HG03066 (cell line): ENCODE measurements at regions not wholly inside any gene's neighbourhood (a gene's known extent, or its start where the extent isn't known, plus 50 kb on each side); places are given as distances from the start of the nearest gene placed in this dataset.
A peak's percentile ranks its signal among the peaks of the same experiment; 100 is the strongest.

Source experiments
- ATAC-seq: cut with Tn5 transposase; IDR thresholded peaks from one replicate; pipeline ENCODE4 v1.9.1; 2021; ENCODE audit warnings: low read depth; ENCODE audit not compliant: unreplicated experiment

DNA sequence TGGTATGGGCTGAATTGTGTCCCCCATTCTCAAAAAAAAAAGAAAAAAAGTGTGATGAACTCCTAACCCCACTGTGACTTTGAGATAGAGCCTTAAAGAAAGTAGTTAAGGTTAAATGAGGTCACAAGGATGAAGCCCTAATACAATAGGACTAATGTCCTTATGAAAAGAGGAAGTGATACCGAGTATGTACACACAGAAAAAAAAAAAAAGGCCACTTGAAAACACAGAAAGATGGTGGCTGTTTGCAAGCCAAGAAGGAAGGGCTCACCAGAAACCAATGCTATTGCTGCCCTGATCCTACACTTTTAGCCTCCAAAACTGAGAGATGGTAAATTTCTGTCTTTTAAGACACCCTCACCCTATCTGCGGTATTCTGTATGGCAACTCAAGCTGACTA, 955.6 kb downstream of the PCDH17 start:
- ATAC-seq = peak; percentile 96

DNA sequence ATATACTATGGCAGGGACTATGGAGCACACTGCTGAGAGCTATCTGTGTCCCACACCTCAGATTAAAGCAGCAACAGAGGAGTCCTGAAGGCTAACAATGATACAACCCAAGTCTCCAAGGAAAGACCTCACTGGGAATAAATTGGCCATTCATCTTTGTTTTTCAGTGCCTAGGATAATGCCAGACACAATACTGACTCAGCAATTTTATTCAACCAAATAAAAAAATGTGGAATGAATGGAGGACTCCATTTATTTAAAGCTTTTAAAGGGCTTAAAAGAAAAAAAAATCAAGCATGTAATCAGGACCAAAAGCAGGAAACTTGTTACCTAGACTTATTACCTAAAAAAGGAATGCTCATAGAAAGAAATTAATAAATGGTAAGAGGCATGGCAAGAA, 960.5 kb downstream of the PCDH17 start:
- ATAC-seq = no peak

DNA sequence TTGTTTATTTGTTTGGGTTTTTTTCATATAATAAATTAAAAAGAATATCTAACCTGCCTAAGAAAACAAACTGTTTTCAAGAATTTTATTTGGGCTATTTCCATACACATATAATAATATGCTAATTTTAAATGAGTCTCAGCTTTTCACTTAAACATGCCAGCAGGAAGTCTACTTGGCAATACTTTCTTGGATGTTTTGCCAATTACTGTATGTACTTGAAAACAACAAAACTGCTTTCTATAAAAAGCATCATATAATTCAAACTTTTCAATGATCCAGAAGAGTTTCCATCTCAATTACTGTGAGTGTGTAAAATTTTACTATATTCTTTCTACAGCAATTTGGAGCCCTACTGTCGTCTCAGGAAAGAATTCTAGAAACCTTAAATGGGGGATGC, 961.2 kb downstream of the PCDH17 start:
- ATAC-seq = no peak

DNA sequence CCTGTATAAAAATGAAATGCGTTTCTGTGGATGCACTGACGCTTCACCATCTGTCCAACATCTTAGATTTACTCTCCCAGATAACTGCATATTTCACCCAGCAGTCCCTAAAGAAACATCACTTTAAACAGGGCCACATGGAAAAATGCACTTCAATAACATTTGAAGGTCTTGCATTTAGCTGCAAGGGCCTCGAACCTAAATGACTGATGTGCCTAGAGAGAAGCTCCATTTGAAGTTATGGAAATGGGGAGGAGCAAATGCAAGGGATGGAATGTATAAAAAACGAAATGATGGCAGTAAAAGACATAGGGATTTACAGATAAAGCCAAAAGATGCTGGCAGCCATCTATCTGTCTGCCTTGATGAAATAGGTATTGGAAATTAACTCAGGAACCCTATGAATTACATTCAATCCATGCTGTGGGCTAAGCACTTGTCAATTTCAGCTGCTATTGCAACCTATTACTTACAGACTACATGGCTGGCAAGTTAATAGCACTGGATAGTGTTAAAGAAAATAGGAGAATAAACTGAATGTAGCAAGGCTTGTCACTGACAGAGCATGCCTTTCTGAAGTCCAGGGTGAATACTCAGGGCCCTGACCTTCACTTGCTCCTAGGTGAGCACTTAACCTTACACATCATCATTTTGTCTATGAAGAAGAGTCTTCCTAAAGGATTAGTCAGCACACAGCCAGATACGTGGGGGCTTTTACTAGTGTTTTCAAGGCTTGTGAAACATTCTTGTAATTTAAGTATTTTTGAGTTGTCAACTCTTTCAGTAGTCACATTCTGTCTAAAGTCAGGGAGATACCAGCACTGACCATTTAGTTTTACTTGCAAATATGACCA, 963.4 kb downstream of the PCDH17 start:
- no peak for ATAC-seq

DNA sequence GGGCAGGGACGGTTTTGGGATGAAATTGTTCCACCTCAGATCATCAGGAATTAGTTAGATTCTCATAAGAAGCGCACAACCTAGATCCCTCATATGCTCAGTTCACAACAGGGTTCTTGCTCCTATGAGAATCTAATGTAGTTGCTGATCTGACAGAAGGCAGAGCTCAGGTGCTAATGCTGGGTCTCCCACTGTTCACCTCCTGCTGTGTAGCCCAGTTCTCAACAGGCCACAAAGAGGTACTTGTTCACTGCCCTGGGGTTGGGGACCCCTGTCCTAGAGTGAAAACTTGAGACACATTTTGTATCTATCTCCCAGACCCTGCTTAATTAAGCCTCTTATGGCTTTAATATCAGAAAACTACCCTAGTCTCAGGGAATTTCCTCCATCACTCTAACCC, 966.0 kb downstream of the PCDH17 start:
- ATAC-seq = no peak

DNA sequence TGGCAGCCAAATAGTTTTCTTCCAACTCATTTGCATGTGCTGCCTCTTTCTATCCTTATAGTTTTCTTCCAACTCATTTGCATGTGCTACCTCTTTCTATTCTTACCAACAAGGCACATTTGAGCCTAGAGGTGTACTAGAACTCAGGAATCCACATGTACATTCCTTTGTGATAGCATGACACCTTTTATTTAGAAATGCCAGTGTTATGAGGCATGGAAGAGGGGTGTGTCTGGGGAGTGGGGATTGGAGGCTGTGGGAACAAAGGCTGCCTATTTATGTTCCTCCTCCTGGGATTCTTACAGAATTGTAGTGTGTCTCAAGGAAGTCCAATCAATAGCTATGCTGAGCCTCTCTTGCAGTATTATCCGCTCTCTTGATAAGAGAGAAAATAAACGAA, 966.7 kb downstream of the PCDH17 start:
- ATAC-seq = no peak

DNA sequence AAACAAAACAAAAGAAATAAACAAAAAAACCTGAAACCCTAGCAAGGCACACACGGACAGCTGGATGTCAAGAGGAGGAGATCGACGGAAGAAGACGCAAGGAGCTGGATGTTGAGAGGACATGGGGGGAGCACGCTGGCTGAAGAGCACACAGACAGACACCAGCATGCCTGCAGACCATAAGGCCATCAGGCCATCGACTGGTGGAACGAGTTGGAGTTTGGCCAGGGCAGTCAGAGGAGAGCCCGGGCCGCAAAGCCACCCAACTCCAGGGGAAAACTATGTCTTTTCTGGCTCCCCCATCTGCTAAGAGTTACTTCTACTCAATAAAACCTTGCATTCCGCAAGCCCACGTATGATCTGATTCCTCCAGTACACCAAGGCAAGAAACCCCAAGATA, 979.6 kb downstream of the PCDH17 start:
- ATAC-seq = no peak

DNA sequence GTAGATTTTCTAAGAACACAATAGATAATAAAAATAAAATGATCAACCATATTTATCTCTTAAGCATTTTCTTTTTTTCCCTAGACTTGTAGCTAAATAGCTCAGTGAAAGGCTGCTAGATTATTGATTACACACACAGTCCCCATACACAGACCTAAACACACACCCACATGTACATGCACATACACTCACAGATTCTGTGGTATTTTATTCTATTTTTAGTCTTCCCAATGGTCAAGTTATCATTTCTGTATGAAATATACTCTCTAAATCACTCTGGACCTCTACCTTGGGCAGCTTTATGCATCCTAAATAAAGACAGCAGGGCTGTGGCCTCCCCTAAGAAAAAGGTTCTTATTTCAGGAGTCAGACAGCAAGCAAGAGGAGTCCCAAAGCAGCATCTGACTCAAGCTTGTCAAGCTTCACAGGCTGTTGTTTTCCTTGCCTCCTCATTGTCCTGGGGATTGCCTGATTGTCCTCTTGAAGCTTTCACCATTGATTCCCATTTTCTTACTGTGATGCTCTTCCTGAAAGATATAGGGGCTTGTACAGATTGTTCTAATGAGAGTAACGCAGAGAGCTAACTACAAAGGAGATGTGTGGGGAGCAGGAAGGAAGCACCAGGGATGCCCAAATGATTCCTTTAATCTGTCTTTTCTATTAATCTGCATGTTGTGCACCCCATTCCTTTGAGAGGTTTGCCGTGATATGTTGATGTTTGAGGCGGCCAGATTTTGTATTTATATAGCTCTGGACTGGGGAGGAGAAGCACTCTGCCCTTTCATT, 986.5 kb downstream of the PCDH17 start:
- no peak for ATAC-seq

DNA sequence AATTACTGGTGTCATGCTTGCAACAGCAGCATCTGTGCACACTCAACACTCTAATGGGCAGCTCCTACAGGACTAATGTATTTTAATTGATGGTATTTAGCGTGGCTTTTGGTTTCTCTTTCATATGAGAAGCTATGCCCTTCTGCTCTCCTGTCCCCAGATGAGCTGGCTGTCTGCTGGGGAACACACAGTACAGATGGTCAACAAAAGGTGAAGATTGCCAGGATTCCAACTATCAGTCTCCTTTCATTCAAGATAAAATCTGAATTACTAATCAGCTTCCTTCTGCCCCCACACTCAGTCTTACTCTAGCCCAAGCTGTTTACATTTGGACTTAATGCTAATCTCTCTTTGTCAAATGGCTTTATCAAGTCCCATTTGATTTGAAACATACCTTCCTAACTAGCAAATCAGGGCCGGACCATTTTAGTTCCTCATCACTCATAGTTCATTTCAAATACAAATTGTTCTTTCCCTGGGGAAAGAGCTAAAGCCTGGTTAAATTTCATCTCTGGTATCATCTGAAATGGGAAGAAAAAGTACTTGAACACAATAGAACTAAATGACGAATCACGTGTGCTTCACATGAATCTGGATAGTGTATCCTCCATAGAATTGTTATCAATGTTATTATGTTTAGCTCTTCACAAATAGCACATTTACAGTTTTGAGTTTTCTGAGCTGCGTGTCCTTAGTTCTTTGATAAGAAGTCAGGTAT, 988.0 kb downstream of the PCDH17 start:
- no peak for ATAC-seq

DNA sequence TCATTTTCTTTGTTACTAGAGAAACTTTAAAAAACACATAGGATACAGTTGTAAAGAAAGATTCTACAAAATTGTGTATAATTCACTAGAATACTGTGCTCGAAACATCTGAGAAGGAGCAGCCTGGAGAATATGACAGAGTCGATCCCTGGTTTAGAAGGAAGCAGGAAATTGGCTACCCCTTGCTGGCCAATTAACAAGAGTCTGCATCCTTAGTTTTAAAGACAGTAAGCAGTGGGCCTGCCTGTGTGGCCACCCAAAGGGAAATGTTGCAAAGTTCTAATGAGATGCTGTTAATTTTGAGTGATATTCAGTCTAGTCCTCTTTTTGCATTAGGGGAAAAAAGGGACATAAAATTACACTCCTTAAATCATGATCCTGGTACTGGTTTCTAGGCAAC, 988.6 kb downstream of the PCDH17 start:
- ATAC-seq = no peak

DNA sequence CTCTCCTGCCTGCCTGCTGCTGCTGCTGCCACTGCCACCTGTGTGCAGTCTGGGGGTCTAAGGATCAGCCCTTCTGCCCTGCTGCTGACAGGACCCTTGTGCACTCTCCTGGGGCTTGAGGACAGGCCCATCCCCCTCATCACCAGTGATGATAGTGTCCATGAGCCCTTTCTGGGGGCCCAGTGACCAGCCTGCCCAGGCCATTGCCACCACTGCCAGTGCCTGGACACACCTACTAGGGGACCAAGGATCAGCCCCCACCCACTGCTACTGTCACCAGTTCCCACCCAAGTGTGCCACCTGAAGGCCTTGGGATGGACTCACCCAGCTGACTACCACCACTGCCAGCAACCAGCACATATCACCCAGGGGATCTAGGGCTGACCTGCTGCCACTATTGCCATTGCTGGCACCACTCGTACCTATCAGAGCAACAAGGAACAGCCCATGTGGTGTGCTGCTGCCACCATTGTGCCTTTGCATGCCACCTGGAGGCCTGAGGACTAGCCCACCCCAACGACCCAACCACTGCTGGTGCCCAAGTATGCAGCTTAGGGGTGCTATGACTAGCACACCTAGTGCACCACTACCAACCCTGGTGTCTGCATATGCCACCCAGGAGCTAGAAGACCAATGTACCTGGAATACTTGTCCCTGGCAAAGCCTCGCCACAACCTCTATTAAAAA, 994.3 kb downstream of the PCDH17 start:
- no peak for ATAC-seq

DNA sequence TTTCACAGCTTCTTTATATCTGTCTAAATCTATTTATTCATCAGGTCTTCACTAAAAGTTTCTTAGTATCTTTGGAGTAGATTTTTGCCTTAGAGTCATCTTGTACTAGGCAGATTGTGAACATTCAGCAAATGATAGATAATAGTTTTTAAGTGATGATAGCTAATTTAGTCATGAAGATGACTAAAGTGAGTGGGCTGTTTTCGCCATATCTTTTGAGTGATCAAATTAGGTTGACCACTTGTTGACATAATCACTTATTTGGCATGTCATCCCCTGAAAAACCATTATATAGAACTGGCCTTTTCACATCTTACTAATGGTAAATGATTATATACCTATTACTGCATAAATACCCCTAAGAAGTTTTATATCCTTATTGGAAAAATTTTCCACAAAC, 999.2 kb downstream of the PCDH17 start:
- no peak for ATAC-seq

DNA sequence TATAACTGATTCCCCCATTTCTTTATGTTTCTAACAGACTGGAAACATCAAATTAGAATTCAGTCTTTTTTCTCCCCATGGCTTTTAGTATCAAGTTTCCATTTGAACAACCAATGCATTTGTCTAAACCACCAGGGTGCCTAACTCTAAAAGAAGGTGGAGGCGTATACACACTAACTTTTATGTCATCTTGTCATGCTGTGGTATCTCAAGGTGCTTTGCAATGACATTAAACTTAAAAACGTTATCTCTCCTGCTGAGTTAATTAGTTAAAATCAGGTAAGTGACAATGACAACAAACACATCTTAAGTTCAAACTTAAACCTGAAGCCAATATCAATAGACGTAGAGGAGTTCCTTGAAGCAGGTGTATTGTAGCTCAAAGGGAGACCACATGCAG, 1001.7 kb downstream of the PCDH17 start:
- ATAC-seq = no peak

DNA sequence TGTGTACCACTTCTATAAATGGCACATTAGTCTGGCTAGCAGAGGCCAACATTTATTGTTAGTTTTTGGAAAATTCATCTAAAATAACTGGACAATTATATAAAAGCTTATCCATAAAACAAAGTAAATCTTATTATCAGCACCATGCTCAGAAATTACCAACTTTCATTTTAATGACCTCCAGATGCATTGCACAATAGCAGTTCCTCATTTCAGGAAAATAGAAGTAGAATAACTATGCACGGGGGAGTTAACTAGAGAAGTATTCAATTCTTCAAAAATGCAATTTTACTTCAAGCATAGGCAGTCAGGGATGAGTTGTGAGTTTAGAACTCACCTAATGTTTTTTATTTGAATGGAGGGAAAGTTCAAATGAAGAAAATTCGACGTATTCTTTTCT, 1023.5 kb downstream of the PCDH17 start:
- ATAC-seq = no peak

DNA sequence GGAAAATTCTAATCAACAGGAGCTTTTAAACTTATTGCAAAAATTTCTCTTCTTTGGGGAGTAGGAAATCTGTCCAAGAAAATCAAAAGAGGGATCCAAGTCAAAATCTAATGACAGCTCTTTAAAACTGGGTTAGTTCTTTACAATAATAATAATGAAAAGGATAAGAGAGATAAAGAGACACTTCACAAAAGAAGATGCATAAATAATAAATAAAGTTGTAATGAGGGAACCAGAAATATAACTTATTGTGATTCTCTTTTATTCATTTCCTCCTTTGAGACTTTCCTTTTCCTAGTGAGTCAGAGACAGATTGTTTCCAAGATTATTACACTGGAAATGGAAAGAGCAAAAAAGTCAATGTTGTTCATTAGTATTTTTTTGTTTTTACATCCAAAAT, 1029.3 kb downstream of the PCDH17 start:
- no peak for ATAC-seq

DNA sequence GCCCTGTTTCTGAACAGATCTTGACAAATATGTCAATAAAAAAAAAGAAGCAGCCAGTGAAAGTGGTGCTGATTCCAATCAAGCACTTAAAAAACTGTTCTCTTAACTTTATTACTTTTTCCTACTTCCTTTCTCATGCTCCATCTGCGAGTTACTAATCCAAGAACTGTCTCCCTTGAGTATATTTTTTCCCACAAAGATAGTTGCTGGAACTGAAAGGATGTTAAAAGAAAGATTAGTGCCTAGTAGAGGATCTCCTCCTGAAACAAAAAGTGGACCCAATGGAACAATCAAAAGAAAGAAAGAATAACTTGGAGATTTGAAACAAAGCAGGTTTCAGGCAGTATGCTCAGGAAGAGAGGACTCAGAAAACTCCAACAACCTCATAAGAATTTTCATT, 1034.8 kb downstream of the PCDH17 start:
- ATAC-seq = no peak

DNA sequence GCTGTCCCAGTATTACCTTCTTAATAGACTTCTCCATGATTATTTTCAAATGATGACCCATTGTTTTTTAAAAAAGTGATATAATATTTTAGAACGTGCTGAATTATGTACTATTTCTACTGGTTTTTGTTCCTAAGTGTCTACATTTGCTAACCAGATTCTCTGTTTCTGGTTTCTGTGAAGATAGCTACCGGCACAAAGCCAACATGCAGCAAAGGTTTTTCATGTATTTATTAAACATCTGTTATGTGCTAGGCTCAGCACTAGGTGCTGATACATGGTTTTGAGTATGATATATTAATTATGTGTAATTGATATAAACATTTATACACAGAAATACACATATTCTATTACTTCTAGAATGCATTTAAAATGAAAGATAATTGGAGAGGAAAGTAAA, 1035.6 kb downstream of the PCDH17 start:
- ATAC-seq = no peak

DNA sequence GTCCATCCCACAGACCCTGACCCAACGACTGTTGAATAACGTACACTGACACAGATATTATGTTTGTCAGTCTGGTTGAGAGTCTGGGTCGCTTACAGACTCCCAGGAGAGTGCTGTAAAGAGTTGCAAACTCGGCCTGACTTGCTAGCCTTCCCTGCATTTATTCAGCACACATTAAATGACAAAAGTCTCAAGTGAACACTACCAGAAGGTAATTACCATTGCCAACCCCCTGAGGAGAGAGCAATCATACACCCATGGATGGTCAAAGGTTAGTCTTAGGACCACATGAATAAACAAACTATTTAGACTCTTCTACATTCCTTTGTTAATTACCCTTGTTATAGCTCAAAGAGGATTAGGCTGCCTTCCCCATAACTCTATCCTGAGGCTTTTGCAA, 1048.6 kb downstream of the PCDH17 start:
- ATAC-seq = no peak

DNA sequence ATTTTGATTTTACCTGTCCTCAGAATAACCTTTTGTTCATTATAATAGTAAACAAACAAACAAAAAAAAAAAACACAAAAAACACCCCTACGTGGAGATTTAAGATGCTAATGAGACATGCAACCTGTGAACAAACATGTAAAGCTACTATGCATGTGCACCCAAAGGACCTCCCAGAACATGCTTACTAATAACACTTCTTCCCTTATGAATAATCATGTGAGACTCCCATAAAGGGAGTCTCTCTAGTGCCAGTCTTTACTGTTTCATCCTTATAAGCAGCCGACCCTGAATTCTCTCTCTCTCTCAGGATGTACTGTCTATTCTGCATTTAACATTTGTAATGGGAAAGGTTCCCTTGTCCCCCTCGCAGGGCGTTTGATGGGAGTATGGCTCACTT, 1051.1 kb downstream of the PCDH17 start:
- no peak for ATAC-seq

DNA sequence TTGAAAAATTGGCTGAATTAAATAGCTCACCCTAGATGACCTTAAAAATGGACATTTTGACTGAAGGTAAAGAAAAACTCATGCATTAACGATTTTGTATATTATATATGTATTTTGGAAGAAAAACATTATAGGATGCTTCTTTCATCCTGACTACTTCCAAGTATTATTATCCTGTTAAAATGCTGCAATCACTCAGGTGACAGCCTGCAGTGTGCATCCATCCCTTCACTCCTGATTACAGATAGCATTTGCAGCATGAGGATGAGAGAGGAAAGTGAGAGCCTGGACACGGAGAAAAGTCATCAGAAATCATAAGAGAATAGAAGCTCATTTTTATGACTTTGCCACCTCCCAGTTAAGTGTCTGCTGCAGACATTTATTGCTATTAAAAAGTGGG, 1055.6 kb downstream of the PCDH17 start:
- no peak for ATAC-seq

DNA sequence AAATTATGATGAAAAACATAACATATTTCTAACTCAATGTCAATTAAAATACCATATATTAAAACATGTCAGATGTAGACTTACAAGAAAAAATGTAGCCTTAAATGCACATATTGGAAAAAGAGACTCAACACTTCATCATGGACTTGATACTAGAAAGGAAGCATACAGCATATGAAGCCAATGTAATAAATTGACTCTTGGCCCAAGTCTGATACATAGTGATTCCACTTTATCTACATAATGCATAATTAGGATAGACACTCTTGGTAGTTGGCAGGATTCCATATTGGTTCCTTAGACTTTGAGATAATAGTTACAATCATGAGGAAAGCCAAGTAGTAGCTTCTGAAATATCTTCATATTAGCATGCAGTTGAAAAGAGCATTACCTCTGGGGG, 1067.0 kb downstream of the PCDH17 start:
- no peak for ATAC-seq
